ENCODE measurements at regions not wholly inside any gene's neighbourhood (a gene's known extent, or its start where the extent isn't known, plus 50 kb on each side); places are given as distances from the start of the nearest gene placed in this dataset.

GRCh38 chr5:72681781-72682180 lies 134.7 kb upstream of the TNPO1 start:
- TF ChIP-seq CTCF (IDR thresholded peaks at IDR 0.05): no peak
- TF ChIP-seq EP300 (IDR thresholded peaks at IDR 0.05): no peak
- no peak for TF ChIP-seq POLR2A (IDR thresholded peaks at IDR 0.05)
- no peak for TF ChIP-seq POLR2AphosphoS5 (IDR thresholded peaks at IDR 0.05)
